RPMI8226 (cell line): ENCODE measurements at regions not wholly inside any gene's neighbourhood (a gene's known extent, or its start where the extent isn't known, plus 50 kb on each side); places are given as distances from the start of the nearest gene placed in this dataset.
A peak's percentile ranks its signal among the peaks of the same experiment; 100 is the strongest.
"Not testable (repeated sequence)": the region's sequence is repeated elsewhere in the genome, so short reads cannot be mapped to it uniquely, and the experiment has no call there.

Experiments used
- DNase-seq: peaks from one replicate; pipeline ENCODE4 v3.0.0-alpha.2; 2015

DNA sequence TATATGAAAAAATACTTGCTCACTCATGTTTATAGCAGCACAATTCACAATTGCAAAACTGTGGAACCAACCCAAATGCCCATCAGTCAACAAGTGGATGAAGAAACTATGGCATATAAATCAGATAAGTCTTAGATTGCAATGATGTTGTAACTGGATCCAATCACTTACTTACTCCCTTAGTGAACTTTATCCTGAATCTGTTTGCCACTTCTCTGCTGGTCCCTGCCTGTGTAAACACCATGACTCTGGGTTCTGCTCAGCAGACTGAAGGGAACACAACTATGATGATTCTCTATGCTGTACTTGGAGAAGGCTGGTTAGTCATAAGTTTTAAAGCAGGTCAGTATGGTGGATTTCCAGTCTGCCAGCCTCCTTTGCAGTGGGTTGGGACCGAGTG lies 391.2 kb downstream of the RWDD3 start:
- DNase-seq: no peak

DNA sequence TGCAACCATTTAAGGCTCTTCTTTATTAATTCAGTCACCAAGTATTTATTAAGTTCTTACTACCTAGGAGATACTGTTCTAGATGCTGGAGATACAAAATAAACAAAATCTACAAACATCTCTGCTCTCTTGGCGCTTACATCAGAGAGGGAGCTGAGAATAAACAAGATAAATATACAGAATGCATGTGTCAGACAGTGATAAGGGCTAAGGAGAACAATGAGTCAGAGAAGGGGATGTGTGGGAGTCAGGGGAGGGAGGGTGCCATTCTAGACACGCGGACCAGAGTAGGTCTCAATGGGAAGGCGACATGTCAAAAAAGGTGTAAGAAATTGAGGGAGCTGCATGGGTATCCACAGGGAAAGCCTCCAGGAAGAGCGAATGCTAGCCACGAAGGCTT lies 393.2 kb downstream of the RWDD3 start:
- no peak for DNase-seq

DNA sequence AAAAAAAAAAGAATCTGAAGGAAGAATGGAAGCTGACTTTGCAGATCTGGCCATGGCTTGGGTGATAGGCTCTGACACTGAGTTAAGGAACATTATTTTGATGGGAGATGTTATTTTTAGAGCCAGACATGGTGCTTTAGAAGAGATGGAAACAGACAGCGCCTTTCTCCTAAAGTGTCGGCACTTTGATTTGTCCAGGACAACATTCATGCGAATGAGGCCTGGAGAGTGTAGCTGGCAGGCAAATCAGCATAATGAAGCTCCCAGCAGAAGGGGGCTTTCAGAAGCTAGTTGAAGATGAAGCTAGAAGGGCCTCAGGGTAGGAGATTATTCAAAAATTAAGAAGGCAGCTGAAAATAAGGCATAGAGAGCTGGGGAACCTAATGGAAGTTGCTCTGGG lies 397.7 kb downstream of the RWDD3 start:
- DNase-seq: no peak

DNA sequence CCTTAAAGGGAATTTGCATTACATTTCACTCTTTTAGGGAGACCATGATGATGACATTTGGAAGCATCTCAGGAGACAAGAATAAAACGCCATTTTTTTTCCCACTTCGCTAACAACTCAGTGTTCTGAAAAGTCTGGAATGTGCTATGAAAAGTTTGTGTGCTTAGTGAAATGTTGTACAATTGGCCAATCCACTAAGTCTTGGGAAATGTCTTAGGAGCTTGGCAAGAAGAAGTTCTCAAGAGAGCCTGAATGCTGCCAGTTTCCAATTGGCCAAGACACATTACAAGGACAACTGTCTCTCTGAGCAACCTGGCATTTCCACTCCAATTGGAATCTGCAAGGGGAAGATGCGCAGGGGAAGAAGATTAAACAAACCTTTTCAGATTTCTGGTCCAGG lies 401.8 kb downstream of the RWDD3 start:
- no peak for DNase-seq

DNA sequence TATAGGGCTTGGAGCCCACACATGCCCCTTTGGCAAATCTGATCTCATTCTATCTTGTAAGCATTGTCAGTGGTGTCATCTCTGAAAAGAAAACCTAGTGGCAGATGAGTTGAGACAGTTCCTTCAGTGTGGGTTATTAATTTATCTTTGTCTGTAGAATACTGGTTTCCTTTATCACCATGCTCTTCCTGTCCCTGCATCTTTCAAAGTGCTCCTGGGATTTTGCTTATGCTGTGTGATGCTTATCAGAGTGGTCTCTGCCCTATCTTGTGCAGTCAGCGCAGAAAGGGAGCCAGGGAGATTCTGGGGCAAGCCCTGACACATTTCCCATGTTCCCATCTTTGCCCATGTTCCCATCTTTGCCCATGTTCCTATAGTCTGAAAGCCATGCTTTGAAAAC lies 402.9 kb downstream of the RWDD3 start:
- no peak for DNase-seq

DNA sequence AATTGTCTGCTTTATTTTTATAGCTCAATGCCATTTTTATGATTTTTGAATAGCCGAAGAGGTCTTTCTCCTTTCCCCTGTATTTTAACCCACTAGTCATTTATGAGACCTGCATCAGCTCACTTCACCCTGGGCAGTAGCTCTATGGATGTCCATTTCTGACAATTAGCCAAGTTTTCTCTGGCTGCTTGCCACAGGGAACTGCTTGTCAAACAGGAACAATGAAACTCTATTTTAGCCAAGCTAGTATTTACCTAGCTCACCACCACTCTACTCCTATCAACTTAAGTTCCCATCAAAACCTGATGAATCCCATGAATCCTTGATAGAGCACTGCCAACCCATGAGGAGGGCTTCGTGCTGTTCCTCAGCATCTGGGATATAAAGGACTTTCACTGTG lies 406.7 kb downstream of the RWDD3 start:
- peak; percentile 2 for DNase-seq

DNA sequence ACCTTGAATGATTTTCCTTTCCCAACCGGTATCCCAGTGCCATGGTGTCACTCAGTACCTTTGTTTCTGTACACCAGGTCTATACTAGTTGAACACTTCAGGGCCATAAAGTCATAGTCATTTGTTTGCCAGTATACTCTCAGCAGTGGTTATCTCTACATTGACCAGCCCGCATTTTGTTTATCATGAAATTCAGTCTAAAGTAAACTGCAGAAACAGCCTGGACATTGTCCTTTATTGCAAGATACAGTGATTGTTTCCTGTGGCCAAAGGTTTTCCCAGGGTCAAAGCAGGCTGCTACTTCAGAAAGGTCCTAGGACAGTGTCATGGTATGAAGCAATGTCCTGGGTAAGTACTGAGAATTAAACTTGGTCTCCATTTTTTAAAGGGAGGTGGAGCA lies 407.4 kb downstream of the RWDD3 start:
- no peak for DNase-seq

DNA sequence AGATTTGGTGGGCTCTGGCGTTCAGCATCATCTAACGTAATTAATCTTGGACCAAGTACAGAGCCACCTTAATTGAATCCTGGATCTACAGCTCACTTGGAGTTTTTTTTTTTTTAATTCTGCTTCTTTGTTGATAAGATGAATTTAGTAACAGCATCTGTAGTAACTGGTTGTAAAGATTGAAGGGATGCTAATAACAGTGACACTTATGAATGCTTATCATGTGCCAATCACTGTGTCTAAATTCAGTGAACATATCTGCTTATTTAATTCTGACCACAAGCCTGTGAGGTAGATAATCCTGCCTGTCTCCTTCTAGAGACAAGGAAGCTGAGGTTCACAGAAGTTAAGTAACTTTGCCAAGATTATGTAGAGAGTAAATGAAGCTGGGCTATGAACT lies 408.0 kb downstream of the RWDD3 start:
- no peak for DNase-seq

DNA sequence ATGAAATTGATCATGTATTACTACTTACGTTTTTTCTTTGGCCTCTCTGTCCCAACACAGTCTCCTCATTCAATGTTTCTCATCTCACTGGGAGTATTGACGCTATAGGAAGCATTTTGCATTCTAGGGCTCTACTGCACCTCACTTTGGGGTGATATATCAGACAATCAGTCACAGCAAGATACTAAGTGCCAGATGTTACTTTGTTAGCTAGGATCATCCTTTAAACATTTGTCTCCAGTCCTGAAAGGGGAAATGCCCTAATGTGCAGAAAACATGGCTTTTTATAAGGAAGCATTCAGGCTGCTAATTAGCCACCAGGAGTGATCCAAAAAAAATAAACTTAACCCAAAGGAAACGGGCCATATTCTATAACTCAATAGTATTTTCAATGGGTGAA lies 409.1 kb downstream of the RWDD3 start:
- DNase-seq: no peak

DNA sequence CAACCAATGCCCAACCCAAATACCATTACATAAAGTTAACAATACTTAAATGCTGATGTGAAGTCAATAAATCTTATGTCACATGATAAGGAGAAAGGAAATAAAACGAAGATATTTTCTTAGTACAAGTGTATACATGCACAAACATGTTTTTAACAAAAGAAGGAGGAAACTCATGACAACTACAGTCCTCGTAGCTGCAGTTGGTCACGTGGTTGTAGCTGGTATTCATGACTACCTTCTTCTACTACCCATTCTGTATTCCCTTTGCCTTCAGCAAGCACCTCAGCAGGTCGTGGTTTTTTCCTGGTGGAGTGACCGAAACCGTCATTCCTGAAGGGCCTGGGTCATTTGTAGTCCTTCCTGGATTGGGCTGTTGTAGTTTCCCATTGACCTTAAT lies 411.1 kb downstream of the RWDD3 start:
- DNase-seq: not testable (repeated sequence)

DNA sequence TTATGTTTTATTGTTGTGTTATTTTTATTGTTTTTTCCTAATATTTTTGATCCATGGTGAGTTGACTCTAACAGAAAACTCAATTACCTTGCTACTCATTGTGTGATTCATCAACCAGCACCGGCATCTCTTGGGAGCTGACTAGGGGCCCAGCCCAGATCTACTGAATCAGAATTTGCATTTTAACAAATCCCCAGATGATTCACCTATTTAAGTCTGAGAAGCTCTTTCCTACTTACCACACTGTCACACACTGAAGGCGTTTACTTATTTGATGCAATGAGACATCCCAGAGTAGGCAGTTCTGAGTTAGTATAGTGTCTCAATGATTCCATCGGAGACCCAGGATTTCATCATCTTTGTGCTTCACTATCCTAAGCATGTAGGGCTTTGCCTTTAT lies 416.6 kb downstream of the RWDD3 start:
- DNase-seq: no peak

DNA sequence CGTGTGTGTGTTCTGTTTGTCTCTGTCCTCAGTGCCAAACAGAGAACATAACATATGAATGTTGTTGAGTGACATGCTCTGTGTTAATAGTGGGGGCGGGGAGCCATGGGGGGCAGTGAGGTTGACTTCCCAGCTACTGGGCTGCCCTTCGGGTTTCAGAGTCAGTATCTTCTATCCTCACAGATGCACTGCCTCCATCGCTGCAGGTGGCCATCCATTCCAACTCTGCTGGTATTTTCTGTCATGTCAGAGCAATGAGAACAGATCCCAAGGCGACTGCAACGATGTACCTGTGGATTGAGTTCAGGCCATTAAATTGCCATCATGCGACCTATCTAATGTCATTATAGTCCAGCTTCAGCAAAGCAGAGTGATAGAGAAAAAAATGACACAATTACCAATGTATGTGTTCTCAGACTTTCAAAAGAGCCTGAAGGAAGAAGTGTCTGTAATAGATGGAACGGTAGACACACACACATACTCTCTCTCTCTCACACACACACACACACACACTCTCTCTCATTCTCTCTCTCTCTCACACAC lies 418.5 kb downstream of the RWDD3 start:
- no peak for DNase-seq

DNA sequence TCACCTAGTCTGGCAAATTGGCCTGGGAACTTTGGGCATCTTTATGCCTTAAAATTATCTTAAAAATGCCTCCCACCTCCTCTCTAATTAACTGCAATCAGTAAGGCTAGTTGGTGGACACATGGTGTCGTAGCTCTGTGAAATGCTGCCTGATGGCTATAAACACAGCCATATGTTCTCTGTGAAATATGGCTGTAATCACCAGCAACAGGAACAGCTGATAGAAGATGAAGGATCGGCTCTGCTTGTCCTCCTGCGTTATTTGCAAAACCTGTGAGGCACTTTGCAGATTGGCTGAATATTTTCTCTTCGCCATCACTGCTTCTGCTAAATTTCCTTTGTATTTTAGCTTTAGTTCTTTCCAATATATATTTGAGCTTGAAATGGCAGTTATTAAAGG lies 419.6 kb downstream of the RWDD3 start:
- DNase-seq: no peak

DNA sequence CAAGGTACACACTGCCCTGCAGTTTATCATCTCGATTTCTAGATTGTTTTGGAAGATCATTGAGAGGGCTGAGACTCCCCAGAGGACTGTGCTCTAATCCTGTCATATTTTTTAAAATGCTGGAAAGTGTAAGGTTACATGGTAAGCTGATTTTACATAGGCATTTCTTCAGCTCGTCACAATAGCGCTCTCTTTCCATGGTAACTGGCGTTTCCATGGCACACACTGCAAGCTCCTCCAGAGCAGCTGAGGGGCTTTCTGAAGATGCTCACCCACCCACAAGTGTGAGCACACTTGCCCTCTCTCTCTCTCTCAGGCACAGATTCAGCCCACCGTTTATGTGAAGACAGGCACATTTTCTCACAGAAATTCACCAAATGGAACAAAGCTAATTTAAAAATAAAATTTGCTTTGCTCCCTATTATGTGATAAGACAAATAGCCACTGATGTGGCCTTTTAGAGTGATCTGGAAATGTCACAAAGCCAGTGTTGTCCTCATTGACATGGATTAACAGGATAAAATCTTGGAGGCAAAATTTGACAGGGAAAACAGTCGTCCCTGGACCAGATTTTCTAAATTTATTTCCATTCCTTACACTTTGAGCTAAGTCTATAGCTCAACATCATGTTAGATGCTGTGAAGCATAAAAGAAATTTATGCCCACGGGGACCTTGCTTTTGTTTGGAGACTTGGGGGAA lies 421.5 kb downstream of the RWDD3 start:
- DNase-seq: no peak

DNA sequence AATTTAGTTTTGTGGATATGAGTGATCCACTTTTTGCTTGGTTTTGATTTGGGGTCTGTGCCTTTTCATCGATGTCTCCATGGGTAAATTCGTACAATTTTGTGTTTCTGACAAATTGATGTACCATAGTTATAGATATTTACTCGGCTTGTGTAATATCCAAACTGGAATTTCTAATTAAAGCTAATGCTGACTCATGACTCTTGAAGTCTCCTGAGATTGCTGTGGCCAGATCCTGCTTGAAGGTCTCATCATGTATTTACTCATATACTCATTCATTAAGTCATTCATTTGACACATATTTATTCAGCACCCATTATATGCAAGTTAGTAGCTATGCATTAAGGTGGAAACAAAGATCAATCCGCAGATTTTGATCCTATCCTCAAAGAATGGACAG lies 423.2 kb downstream of the RWDD3 start:
- DNase-seq: no peak

DNA sequence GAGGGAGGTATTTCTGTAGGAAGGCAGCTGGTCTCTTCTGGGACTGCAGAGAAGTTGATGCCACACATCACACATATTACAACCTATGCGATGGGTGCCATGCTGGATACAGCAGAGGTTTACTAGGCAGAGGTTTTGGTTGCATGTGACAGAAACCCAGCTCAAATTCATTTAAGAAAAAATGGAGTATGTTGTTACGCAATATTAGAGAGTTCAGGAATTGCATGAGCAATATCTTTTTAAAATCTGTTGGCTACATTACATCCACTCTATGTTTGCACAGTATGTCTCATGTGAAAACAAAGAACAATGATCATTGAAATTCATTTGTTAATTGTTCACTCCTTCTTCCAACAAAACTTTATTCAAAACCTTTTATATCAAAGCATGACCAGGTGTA lies 425.2 kb downstream of the RWDD3 start:
- DNase-seq: no peak

DNA sequence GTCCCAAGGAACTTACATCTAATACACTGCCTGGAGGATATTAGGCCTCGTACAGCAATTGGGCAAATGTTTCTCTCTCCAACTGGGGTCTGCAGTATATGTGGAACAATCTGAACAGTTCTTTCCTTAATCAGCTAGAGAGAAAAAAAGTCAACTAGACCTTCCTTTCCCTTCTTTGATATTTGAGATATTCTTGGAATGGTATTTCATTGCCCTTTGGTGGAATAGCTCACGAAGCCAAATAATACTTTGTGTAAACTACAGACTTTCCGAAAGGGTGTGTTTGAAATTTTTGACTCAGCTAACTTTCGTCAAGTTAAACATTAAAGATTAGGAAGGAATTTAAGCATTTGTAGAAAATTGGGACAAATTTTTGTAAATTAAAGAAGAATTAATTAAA lies 425.6 kb downstream of the RWDD3 start:
- DNase-seq: no peak

DNA sequence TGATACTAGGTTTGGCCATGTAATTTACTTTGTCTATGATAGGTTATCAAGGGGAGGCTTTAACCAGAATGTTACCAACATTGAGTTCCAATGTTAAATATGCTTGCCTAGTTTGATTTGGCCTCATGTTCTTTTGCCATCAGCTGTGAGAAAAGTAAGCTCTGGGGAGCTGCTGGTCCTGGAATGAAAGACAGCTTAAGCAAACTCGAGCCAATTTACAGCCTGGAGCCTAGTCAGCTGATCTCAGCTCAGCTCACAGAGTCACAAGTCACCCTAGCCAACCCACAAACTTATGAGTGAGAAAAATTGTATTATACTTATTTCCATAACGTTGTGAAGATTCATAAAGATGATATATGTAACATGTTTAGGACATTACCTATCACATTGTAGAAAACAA lies 426.7 kb downstream of the RWDD3 start:
- DNase-seq: no peak

DNA sequence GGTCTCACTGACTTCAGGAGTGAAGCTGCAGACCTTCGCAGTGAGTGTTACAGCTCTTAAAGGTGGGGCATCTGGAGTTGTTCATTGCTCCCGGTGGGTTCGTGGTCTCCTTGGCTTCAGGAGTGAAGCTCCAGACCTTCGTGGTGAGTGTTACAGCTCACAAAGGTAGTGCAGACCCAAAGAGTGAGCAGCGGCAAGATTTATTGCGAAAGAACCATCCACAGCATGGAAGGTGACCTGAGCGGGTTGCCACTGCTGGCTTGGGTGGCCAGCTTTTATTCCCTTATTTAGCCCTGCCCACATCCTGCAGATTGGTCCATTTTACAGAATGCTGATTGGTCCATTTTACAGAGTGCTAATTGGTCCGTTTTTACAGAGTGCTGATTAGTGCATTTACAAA lies 429.5 kb downstream of the RWDD3 start:
- not testable (repeated sequence) for DNase-seq

DNA sequence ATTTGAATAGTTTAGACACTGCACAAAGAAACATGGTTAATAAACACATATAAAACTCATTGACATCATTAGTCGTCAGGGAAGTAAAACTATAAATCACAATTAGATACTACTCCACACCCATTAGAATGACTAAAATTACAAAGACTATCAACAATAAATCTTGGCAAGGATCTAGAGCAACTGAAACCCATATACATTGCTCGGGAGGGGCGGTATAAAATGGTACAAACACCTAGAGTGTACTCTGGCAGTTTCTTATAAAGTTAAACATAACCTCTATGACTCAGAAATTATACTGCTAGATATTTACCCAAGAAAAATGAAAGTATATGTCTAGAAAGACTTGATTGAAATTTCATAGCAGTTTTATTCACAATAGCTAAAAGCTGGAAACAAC lies 434.2 kb downstream of the RWDD3 start:
- DNase-seq: no peak

DNA sequence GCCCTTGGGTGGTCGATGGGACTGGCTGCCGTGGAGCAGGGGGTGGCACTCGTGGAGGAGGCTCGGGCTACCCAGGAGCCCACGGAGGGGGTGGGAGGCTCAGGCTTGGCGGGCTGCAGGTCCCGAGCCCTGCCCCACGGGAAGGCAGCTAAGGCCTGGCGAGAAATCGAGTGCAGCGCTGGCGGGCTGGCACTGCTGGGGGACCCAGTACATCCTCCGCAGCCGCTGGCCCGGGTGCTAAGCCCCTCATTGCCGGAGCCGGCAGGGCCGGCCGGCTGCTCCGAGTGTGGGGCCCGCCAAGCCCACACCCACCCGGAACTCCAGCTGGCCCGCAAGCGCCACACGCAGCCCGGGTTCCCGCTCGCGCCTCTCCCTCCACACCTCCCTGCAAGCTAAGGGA lies 435.6 kb downstream of the RWDD3 start:
- DNase-seq: not testable (repeated sequence)

DNA sequence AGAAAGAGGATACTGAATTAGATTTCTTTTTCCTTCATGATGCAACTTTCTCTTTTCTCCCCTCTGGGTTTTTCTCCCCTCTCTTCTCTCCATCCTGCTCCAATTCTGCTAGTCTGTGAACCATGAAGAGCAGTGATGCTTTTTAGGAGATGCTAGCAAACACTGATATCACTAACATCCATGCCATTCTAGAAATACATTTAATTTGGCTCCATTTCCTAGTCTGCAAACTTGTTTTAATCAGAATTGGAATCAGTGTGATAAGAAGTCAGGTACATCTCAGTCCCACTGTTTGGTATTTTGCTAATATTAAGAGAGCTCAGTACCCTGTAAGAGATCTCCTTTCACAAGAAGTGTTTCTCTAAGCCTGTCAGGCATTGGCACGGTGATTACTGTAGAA lies 437.1 kb downstream of the RWDD3 start:
- DNase-seq: no peak

DNA sequence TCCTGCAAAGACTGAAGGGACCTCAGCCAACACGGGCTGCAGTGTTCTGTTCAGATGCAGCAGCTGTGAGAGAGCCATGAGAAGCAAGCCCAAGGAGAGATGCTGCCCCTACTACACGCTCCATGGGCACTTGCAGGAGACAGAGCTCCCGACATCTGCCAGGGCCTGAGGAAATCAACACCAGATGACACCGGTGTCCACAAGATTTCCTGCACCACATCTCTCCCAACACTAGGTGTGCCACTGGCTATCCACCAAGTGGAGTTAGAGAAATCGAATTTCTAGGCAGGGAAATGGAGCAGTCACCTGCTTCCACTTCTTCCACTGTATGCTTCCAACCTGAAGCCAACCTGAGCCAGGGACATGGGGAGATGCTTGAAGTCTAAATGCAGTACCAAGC lies 445.3 kb downstream of the RWDD3 start:
- no peak for DNase-seq

DNA sequence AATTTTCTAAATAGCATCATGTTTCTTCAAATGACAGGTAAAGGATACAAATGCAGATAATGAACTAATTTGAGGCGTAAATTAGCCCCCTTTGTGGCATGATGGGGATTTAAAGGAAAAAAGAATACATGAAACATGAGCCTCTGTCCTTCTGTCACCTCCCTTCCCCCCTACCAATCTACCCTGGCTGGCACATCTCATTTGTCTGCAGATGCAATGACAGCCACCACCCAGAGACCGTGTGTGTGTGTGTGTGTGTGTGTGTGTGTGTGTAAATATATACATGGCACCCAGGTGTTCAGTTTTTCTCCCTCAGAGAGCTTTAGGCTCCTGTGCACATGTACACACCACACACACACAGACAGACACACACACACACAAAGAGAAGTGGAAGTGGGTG lies 451.1 kb downstream of the RWDD3 start:
- DNase-seq: no peak

DNA sequence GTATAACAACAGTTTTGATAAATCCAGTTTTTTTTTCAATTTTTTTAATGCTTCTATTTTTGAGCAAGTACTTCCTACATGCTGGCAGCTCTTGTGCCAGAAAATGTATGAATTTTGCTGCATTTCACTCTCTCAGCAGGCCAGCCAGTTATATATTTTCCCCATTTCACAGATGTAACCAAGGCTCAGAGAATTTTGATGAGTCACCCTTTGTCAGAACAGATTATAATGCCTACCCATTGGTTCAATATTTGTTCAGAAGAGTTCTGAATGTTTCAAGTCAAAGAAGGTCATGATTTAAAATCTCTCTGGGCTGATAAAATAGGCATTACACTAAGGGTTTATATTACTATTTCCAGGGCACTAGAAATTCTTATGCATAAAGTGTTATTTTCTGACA lies 452.2 kb downstream of the RWDD3 start:
- DNase-seq: no peak
